NOMO-1 treated with dmso at 0.1 percent for 144 hours (cell line): ENCODE measurements at regions not wholly inside any gene's neighbourhood (a gene's known extent, or its start where the extent isn't known, plus 50 kb on each side); places are given as distances from the start of the nearest gene placed in this dataset.

ENCODE experiments used
- DNase-seq: peaks from one replicate; lab custom pipeline; 2025; ENCODE audit not compliant: unreplicated experiment; lab: John Stamatoyannopoulos, UW

GRCh38 chr10:9656996-9657395 lies 1360.7 kb upstream of the CELF2 start:
- no peak for DNase-seq

GRCh38 chr10:9657530-9657929 lies 1360.1 kb upstream of the CELF2 start:
- no peak for DNase-seq

GRCh38 chr10:9668411-9668810 lies 1349.3 kb upstream of the CELF2 start:
- no peak for DNase-seq

GRCh38 chr10:9670911-9671310 lies 1346.8 kb upstream of the CELF2 start:
- DNase-seq, result no peak

- no peak for DNase-seq
Observed at GRCh38 chr10:9681655-9682054, 1336.0 kb upstream of the CELF2 start.

- no peak for DNase-seq
Observed at GRCh38 chr10:9682802-9683201, 1334.9 kb upstream of the CELF2 start.

- DNase-seq, result no peak
Observed at GRCh38 chr10:9684186-9684585, 1333.5 kb upstream of the CELF2 start.

- no peak for DNase-seq
Observed at GRCh38 chr10:9685596-9685995, 1332.1 kb upstream of the CELF2 start.

GRCh38 chr10:9688711-9689110 lies 1329.0 kb upstream of the CELF2 start:
- no peak for DNase-seq

- DNase-seq, result no peak
Observed at GRCh38 chr10:9707216-9707615, 1310.5 kb upstream of the CELF2 start.

- DNase-seq, result no peak
Observed at GRCh38 chr10:9709849-9710248, 1307.8 kb upstream of the CELF2 start.

- no peak for DNase-seq
Observed at GRCh38 chr10:9712393-9712792, 1305.3 kb upstream of the CELF2 start.

GRCh38 chr10:9719246-9719645 lies 1298.4 kb upstream of the CELF2 start:
- DNase-seq, result no peak

- DNase-seq, result no peak
Observed at GRCh38 chr10:9733766-9734165, 1283.9 kb upstream of the CELF2 start.

GRCh38 chr10:9734218-9734617 lies 1283.5 kb upstream of the CELF2 start:
- DNase-seq, result no peak

GRCh38 chr10:9735731-9736130 lies 1281.9 kb upstream of the CELF2 start:
- no peak for DNase-seq

- no peak for DNase-seq
Observed at GRCh38 chr10:9743639-9744038, 1274.0 kb upstream of the CELF2 start.

GRCh38 chr10:9745158-9745557 lies 1272.5 kb upstream of the CELF2 start:
- DNase-seq, result no peak

- DNase-seq, result no peak
Observed at GRCh38 chr10:9757176-9757575, 1260.5 kb upstream of the CELF2 start.

GRCh38 chr10:9759596-9759995 lies 1258.1 kb upstream of the CELF2 start:
- no peak for DNase-seq

- peak; percentile 27 for DNase-seq
Observed at GRCh38 chr10:9762966-9763656, 1254.6 kb upstream of the CELF2 start.

- no peak for DNase-seq
Observed at GRCh38 chr10:9766762-9767161, 1250.9 kb upstream of the CELF2 start.

- DNase-seq, result no peak
Observed at GRCh38 chr10:9781666-9782065, 1236.0 kb upstream of the CELF2 start.
